A549 (cell line): ENCODE measurements at regions not wholly inside any gene's neighbourhood (a gene's known extent, or its start where the extent isn't known, plus 50 kb on each side); places are given as distances from the start of the nearest gene placed in this dataset.

Experiments used
- BCL3 ChIP-seq: fragments of >200 bp; sonication (Bioruptor Twin); formaldehyde crosslinking; IDR thresholded peaks from 3 replicates; pipeline ENCODE4 v1.6.1; 2016
- CTCF ChIP-seq: fragments of >200 bp; sonication (Bioruptor Twin); formaldehyde crosslinking; IDR thresholded peaks from 3 replicates; pipeline ENCODE4 v1.5.1; 2016
- HDAC2 ChIP-seq: fragments of 200-600 bp; sonication (generic); IDR thresholded peaks from 2 replicates; pipeline ENCODE4 v1.6.1; 2016
- JUNB ChIP-seq: fragments of >200 bp; sonication (Bioruptor Twin); formaldehyde crosslinking; IDR thresholded peaks from 2 replicates; pipeline ENCODE4 v1.6.1; 2016
- KDM1A ChIP-seq: fragments of 200-600 bp; sonication (generic); IDR thresholded peaks from 2 replicates; pipeline ENCODE4 v1.6.1; 2016; ENCODE audit warnings: low read depth, mild to moderate bottlenecking
- POLR2A ChIP-seq: IDR thresholded peaks from 2 replicates; pipeline ENCODE4 v1.6.1; 2012; ENCODE audit warnings: mild to moderate bottlenecking, low read length
- RAD21 ChIP-seq, 2 experiments: fragments of >200 bp in 1 of 2; sonication (Bioruptor Twin) in 1 of 2; formaldehyde crosslinking in 1 of 2; IDR thresholded peaks in 1 of 2; conservative IDR thresholded peaks in 1 of 2; 2 replicates in 1 of 2; 3 replicates in 1 of 2; pipeline ENCODE4 v1.6.1; 2012 to 2018; ENCODE audit warnings: inconsistent platforms in 1 of 2
- REST ChIP-seq: fragments of 200-600 bp; sonication (generic); IDR thresholded peaks from 2 replicates; pipeline ENCODE4 v1.6.1; 2016; ENCODE audit warnings: antibody characterized with exemption, mild to moderate bottlenecking, moderate library complexity
- SMC3 ChIP-seq: fragments of >200 bp; sonication (Bioruptor Twin); formaldehyde crosslinking; IDR thresholded peaks from 3 replicates; pipeline ENCODE4 v1.6.1; 2018; ENCODE audit warnings: inconsistent platforms
- ZC3H11A ChIP-seq: fragments of 450-650 bp; IDR thresholded peaks from 2 replicates; pipeline ENCODE4 v1.6.1; 2014; ENCODE audit warnings: antibody characterized with exemption, mild to moderate bottlenecking
- TF ChIP-seq, protein P1 (sequence below): fragments of 150-350 bp; IDR thresholded peaks from 2 replicates; pipeline ENCODE4 v1.6.1; 2014; ENCODE audit warnings: low read depth, mild to moderate bottlenecking, low read length
- TF ChIP-seq, protein P2 (sequence below): IDR thresholded peaks from 2 replicates; pipeline ENCODE4 v1.6.1; 2012

DNA sequence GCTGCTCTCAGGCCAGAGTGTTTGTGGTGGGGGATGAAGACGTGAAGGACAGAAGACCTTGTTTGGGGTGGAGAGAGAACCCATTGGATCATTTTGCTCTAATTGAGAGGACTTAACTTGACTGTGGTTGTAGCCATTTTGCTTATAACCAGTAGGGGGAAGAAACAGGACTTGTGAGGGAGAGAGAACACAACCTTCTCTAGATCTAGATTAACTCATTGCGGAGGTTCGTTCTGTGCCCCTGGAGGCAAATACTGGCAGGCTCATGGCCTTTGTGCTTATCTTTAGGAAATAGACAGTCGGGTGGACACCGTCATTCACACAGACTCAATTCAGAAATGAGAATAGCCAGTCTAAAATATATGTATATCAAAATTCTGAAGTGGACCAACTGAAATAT is 147.0 kb upstream of the LHCGR start:
- TF ChIP-seq CTCF (no peak), SMC3 (no peak), RAD21 (conservative IDR thresholded peaks at IDR 0.05 in 1 of 2, IDR thresholded peaks at IDR 0.05 in 1 of 2) (no peak), JUNB (no peak), REST (no peak), POLR2A (no peak), BCL3 (no peak), ZC3H11A (no peak), HDAC2 (no peak), KDM1A (no peak)
- TF ChIP-seq, protein P1, sequence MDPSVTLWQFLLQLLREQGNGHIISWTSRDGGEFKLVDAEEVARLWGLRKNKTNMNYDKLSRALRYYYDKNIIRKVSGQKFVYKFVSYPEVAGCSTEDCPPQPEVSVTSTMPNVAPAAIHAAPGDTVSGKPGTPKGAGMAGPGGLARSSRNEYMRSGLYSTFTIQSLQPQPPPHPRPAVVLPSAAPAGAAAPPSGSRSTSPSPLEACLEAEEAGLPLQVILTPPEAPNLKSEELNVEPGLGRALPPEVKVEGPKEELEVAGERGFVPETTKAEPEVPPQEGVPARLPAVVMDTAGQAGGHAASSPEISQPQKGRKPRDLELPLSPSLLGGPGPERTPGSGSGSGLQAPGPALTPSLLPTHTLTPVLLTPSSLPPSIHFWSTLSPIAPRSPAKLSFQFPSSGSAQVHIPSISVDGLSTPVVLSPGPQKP, result no peak
- TF ChIP-seq, protein P2, sequence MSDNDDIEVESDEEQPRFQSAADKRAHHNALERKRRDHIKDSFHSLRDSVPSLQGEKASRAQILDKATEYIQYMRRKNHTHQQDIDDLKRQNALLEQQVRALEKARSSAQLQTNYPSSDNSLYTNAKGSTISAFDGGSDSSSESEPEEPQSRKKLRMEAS, result no peak
